ENCODE measurements at regions not wholly inside any gene's neighbourhood (a gene's known extent, or its start where the extent isn't known, plus 50 kb on each side); places are given as distances from the start of the nearest gene placed in this dataset.
A peak's percentile ranks its signal among the peaks of the same experiment; 100 is the strongest.
"Not testable (repeated sequence)": the region's sequence is repeated elsewhere in the genome, so short reads cannot be mapped to it uniquely, and the experiment has no call there.

GRCh38 chr3:115204475-115204874 lies 57.4 kb upstream of the ZBTB20 start:
- no peak for DNase-seq

- DNase-seq = no peak
These were observed 61.1 kb upstream of the ZBTB20 start for GRCh38 chr3:115208066-115208750.

GRCh38 chr3:115211810-115212492 lies 64.9 kb upstream of the ZBTB20 start:
- no peak for DNase-seq

- DNase-seq = no peak
These were observed 65.5 kb upstream of the ZBTB20 start for GRCh38 chr3:115212615-115213014.

- not testable (repeated sequence) for DNase-seq
These were observed 66.0 kb upstream of the ZBTB20 start for GRCh38 chr3:115213052-115213451.

GRCh38 chr3:115217292-115217677 lies 70.2 kb upstream of the ZBTB20 start:
- no peak for DNase-seq

GRCh38 chr3:115217678-115218451 lies 70.8 kb upstream of the ZBTB20 start:
- peak; percentile 33 to 54 for DNase-seq

GRCh38 chr3:115218859-115219258 lies 71.8 kb upstream of the ZBTB20 start:
- no peak for DNase-seq

GRCh38 chr3:115224687-115225086 lies 77.6 kb upstream of the ZBTB20 start:
- no peak for DNase-seq

- no peak for DNase-seq
These were observed 79.9 kb upstream of the ZBTB20 start for GRCh38 chr3:115226844-115227445.

GRCh38 chr3:115227461-115227860 lies 80.4 kb upstream of the ZBTB20 start:
- DNase-seq = no peak

GRCh38 chr3:115228266-115228665 lies 81.2 kb upstream of the ZBTB20 start:
- DNase-seq = no peak

- DNase-seq = no peak
These were observed 85.1 kb upstream of the ZBTB20 start for GRCh38 chr3:115232167-115232566.

GRCh38 chr3:115233021-115233420 lies 85.9 kb upstream of the ZBTB20 start:
- no peak for DNase-seq

GRCh38 chr3:115236496-115236895 lies 89.4 kb upstream of the ZBTB20 start:
- DNase-seq = no peak

GRCh38 chr3:115239717-115240116 lies 92.6 kb upstream of the ZBTB20 start:
- DNase-seq = peak in 1 of 2 experiments; percentile 16

- no peak for DNase-seq
These were observed 97.3 kb upstream of the ZBTB20 start for GRCh38 chr3:115244350-115244749.

- DNase-seq = no peak
These were observed 98.3 kb upstream of the ZBTB20 start for GRCh38 chr3:115245438-115245837.

- DNase-seq = no peak
These were observed 98.8 kb upstream of the ZBTB20 start for GRCh38 chr3:115245899-115246298.

GRCh38 chr3:115246461-115247020 lies 99.5 kb upstream of the ZBTB20 start:
- DNase-seq = no peak

GRCh38 chr3:115248274-115248673 lies 101.2 kb upstream of the ZBTB20 start:
- no peak for DNase-seq

- no peak for DNase-seq
These were observed 104.4 kb upstream of the ZBTB20 start for GRCh38 chr3:115251509-115251908.

GRCh38 chr3:115252679-115253078 lies 105.6 kb upstream of the ZBTB20 start:
- DNase-seq = no peak
